DOHH2 (cell line): ENCODE measurements at regions not wholly inside any gene's neighbourhood (a gene's known extent, or its start where the extent isn't known, plus 50 kb on each side); places are given as distances from the start of the nearest gene placed in this dataset.

Experiments
- H3F3A ChIP-seq: fragments of 200-600 bp; sonication (generic), shearing (Covaris generic); 2 replicates; pipeline ENCODE4 v1.6.0; 2016; ENCODE audit warnings: antibody characterized with exemption, mild to moderate bottlenecking; ENCODE audit not compliant: control insufficient read depth, insufficient read depth
- H3K27ac ChIP-seq: fragments of 200-600 bp; sonication (generic); 2 replicates; pipeline ENCODE4 v1.5.1; 2014; ENCODE audit warnings: low read depth, mild to moderate bottlenecking, low read length, moderate library complexity
- H3K27me3 ChIP-seq: fragments of 200-600 bp; sonication (generic); 2 replicates; pipeline ENCODE4 v1.6.1; 2014; ENCODE audit warnings: mild to moderate bottlenecking, low read length, mixed read lengths; ENCODE audit not compliant: control insufficient read depth
- H3K36me3 ChIP-seq: fragments of 200-600 bp; sonication (generic); 2 replicates; pipeline ENCODE4 v1.6.1; 2014; ENCODE audit warnings: mild to moderate bottlenecking, low read length, moderate library complexity, mixed read lengths; ENCODE audit not compliant: control insufficient read depth
- H3K4me1 ChIP-seq: fragments of 200-600 bp; sonication (generic); 2 replicates; pipeline ENCODE4 v1.6.1; 2014; ENCODE audit warnings: mild to moderate bottlenecking, low read length, mixed read lengths; ENCODE audit not compliant: control insufficient read depth
- H3K4me2 ChIP-seq: fragments of 200-600 bp; sonication (generic); 2 replicates; pipeline ENCODE4 v1.6.0; 2014; ENCODE audit warnings: mild to moderate bottlenecking, low read length, moderate library complexity
- H3K4me3 ChIP-seq: fragments of 200-600 bp; sonication (generic); 2 replicates; pipeline ENCODE4 v1.5.1; 2014; ENCODE audit warnings: mild to moderate bottlenecking, low read length, mixed read lengths
- H3K79me2 ChIP-seq: fragments of 200-600 bp; sonication (generic); 2 replicates; pipeline ENCODE4 v1.6.1; 2014; ENCODE audit warnings: mild to moderate bottlenecking, low read length, mixed read lengths; ENCODE audit not compliant: control insufficient read depth
- H3K9me2 ChIP-seq: fragments of 200-600 bp; sonication (generic); replicated peaks from 2 replicates; pipeline ENCODE4 v1.6.1; 2014; ENCODE audit warnings: mild to moderate bottlenecking, low read length, mixed read lengths; ENCODE audit not compliant: control insufficient read depth
- H3K9me3 ChIP-seq: fragments of 200-600 bp; sonication (generic); 2 replicates; pipeline ENCODE4 v1.6.1; 2014; ENCODE audit warnings: antibody characterized with exemption, low read length, mixed read lengths; ENCODE audit not compliant: control insufficient read depth, insufficient read depth
- H4K20me1 ChIP-seq: fragments of 200-600 bp; sonication (generic); 2 replicates; pipeline ENCODE4 v1.6.0; 2014; ENCODE audit warnings: low read depth, mild to moderate bottlenecking, antibody characterized with exemption, low read length, moderate library complexity; ENCODE audit not compliant: control insufficient read depth, insufficient read depth
- CTCF ChIP-seq: fragments of 200-600 bp; sonication (generic); IDR thresholded peaks from one replicate; pipeline ENCODE4 v1.5.1; 2014; ENCODE audit warnings: antibody characterized with exemption, mild to moderate bottlenecking, low read depth, low read length; ENCODE audit not compliant: poor library complexity, severe bottlenecking
- EZH2phosphoT487 ChIP-seq: fragments of 200-600 bp; sonication (generic); IDR thresholded peaks from 2 replicates; pipeline ENCODE4 v1.6.1; 2017; ENCODE audit warnings: borderline replicate concordance, mild to moderate bottlenecking, antibody characterized with exemption, low read length, moderate library complexity, mixed read lengths

- H3K4me3 ChIP-seq, result no peak overlapping the region
- no peaks in the 10 kb centered on the region for H3K9me3 ChIP-seq
- H3K9me2 ChIP-seq, result peaks cover under 1% of the 10 kb centered on the region; the same call in 1 of the 2 replicates
- no peaks in the 10 kb centered on the region for H4K20me1 ChIP-seq
- H3F3A ChIP-seq, result no peaks in the 10 kb centered on the region
- no peaks in the 10 kb centered on the region for H3K36me3 ChIP-seq
- TF ChIP-seq EZH2phosphoT487 (no peak), CTCF (no peak)
- H3K79me2 ChIP-seq, result no peaks in the 10 kb centered on the region
- no peaks in the 10 kb centered on the region for H3K4me1 ChIP-seq
- H3K4me2 ChIP-seq, result no peak overlapping the region
- no peak overlapping the region for H3K27ac ChIP-seq
- no peaks in the 10 kb centered on the region for H3K27me3 ChIP-seq
Measured at GRCh38 chr7:46550864-46551263, 629.8 kb upstream of the IGFBP3 start.

GRCh38 chr7:46549892-46550639, 629.0 kb upstream of the IGFBP3 start:
- no peaks in the 10 kb centered on the region for H3K36me3 ChIP-seq
- H3K9me2 ChIP-seq, result peaks cover 4% of the 10 kb centered on the region; the same call in 1 of the 2 replicates
- no peaks in the 10 kb centered on the region for H3K4me1 ChIP-seq
- H3K9me3 ChIP-seq, result no peaks in the 10 kb centered on the region
- no peaks in the 10 kb centered on the region for H4K20me1 ChIP-seq
- H3F3A ChIP-seq, result no peaks in the 10 kb centered on the region
- no peaks in the 10 kb centered on the region for H3K27me3 ChIP-seq
- no peak overlapping the region for H3K4me2 ChIP-seq
- H3K4me3 ChIP-seq, result no peak overlapping the region
- TF ChIP-seq CTCF (no peak), EZH2phosphoT487 (no peak)
- H3K79me2 ChIP-seq, result no peaks in the 10 kb centered on the region
- no peak overlapping the region for H3K27ac ChIP-seq

- H3K9me2 ChIP-seq, result peaks cover 4% of the 10 kb centered on the region; the same call in 1 of the 2 replicates
- H3K4me1 ChIP-seq, result no peaks in the 10 kb centered on the region
- no peak overlapping the region for H3K4me2 ChIP-seq
- no peaks in the 10 kb centered on the region for H3K79me2 ChIP-seq
- H3K27me3 ChIP-seq, result no peaks in the 10 kb centered on the region
- H3K4me3 ChIP-seq, result no peak overlapping the region
- no peaks in the 10 kb centered on the region for H3F3A ChIP-seq
- no peaks in the 10 kb centered on the region for H3K9me3 ChIP-seq
- H3K36me3 ChIP-seq, result no peaks in the 10 kb centered on the region
- no peak for TF ChIP-seq CTCF
- TF ChIP-seq EZH2phosphoT487, result no peak
- H3K27ac ChIP-seq, result no peak overlapping the region
- no peaks in the 10 kb centered on the region for H4K20me1 ChIP-seq
Measured at GRCh38 chr7:46549347-46549746, 628.3 kb upstream of the IGFBP3 start.
